Peyer's patch (tissue), 4 donors: ENCODE measurements at regions not wholly inside any gene's neighbourhood (a gene's known extent, or its start where the extent isn't known, plus 50 kb on each side); places are given as distances from the start of the nearest gene placed in this dataset.

ENCODE experiments used
- POLR2A ChIP-seq, 2 donors: fragments of 450-650 bp; IDR thresholded peaks; one replicate each; pipeline ENCODE4 v1.5.1; 2017; ENCODE audit warnings: antibody characterized with exemption in 2 of 2, mild to moderate bottlenecking in 2 of 2, moderate library complexity in 2 of 2
- TF ChIP-seq, protein P1 (sequence below), 6 experiments: fragments of 450-650 bp in 4 of 6; fragments of 200-600 bp in 2 of 6; sonication (generic) in 1 of 6; IDR thresholded peaks; one replicate each; pipeline ENCODE4 v1.5.1; 2017 to 2019; ENCODE audit warnings: antibody characterized with exemption in 6 of 6, mild to moderate bottlenecking in 3 of 6, moderate library complexity in 1 of 6

DNA sequence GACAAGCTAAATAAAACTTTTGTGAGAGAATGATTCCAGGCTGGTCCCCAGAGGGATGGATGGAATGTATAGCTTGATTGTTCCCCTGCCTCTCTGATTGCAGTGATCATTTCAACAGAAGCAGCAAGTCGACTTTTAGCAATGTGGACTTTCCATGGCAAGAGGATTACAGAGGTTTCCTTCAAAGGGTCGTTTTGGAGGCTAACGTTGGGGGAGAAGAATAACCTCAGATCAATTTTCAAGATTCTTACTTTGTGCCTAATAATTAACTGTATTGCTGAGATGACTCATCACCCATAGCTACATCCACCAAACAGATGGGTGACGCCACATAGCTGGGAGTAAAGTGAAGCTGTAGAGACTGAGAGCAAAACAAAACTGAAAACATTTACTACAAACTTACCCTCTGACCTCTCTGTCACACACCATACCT, 79.9 kb downstream of the GTPBP8 start:
- TF ChIP-seq, protein P1, sequence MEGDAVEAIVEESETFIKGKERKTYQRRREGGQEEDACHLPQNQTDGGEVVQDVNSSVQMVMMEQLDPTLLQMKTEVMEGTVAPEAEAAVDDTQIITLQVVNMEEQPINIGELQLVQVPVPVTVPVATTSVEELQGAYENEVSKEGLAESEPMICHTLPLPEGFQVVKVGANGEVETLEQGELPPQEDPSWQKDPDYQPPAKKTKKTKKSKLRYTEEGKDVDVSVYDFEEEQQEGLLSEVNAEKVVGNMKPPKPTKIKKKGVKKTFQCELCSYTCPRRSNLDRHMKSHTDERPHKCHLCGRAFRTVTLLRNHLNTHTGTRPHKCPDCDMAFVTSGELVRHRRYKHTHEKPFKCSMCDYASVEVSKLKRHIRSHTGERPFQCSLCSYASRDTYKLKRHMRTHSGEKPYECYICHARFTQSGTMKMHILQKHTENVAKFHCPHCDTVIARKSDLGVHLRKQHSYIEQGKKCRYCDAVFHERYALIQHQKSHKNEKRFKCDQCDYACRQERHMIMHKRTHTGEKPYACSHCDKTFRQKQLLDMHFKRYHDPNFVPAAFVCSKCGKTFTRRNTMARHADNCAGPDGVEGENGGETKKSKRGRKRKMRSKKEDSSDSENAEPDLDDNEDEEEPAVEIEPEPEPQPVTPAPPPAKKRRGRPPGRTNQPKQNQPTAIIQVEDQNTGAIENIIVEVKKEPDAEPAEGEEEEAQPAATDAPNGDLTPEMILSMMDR (IDR thresholded peaks at IDR 0.05), result no peak
- no peak for TF ChIP-seq POLR2A (IDR thresholded peaks at IDR 0.05)
